PC-3 (cell line): ENCODE measurements at regions not wholly inside any gene's neighbourhood (a gene's known extent, or its start where the extent isn't known, plus 50 kb on each side); places are given as distances from the start of the nearest gene placed in this dataset.

ENCODE experiments used
- ATAC-seq: fragments of 200-7000 bp; cut with Tn5 transposase; 2 replicates; pipeline ENCODE4 v1.9.1; 2020; ENCODE audit warnings: mild to moderate bottlenecking, moderate library complexity
- BruUV-seq: library from RNA; stranded (reverse); fragments of 400-500 nt; replicated peaks from 2 replicates; lab custom pipeline; 2021; lab: Mats Ljungman, UMichigan
- CTCF ChIA-PET: fragments of 300-600 bp; sonication (Branson Sonifier 250); formaldehyde crosslinking; loops from one replicate; lab custom pipeline; 2022; ENCODE audit warnings: antibody characterized with exemption; lab: Charles Lee
- POLR2A ChIA-PET: fragments of 300-600 bp; sonication (Branson Sonifier 250); formaldehyde crosslinking; loops from one replicate; lab custom pipeline; 2022; ENCODE audit warnings: antibody characterized with exemption; ENCODE audit not compliant: unreplicated experiment; lab: Charles Lee
- DNase-seq: peaks from one replicate; pipeline ENCODE4 v3.0.0-alpha.2; 2015
- H2AFZ ChIP-seq: fragments of 300-600 bp; sonication (generic); 2 replicates; pipeline ENCODE4 v1.6.0; 2016; ENCODE audit warnings: antibody characterized with exemption, low read length
- H3F3A ChIP-seq: fragments of 300-600 bp; sonication (generic); one replicate; pipeline ENCODE4 v1.6.0; 2017; ENCODE audit warnings: antibody characterized with exemption, low read length, control low read depth, mild to moderate bottlenecking; ENCODE audit not compliant: unreplicated experiment
- H3K27ac ChIP-seq: fragments of 300-600 bp; sonication (generic); 2 replicates; pipeline ENCODE4 v1.5.1; 2016; ENCODE audit warnings: mild to moderate bottlenecking, low read length
- H3K27me3 ChIP-seq: fragments of 300-600 bp; sonication (generic); 2 replicates; pipeline ENCODE4 v1.6.1; 2016; ENCODE audit warnings: low read length, mixed read lengths
- H3K36me3 ChIP-seq: fragments of 300-600 bp; sonication (generic); 2 replicates; pipeline ENCODE4 v1.6.1; 2016; ENCODE audit warnings: low read depth, mixed run types, low read length, mixed read lengths
- H3K4me1 ChIP-seq: fragments of 300-600 bp; sonication (generic); 2 replicates; pipeline ENCODE4 v1.5.1; 2016; ENCODE audit warnings: low read length; ENCODE audit not compliant: insufficient read depth
- H3K4me2 ChIP-seq: fragments of 300-600 bp; sonication (generic); 2 replicates; pipeline ENCODE4 v1.6.0; 2016; ENCODE audit warnings: low read length
- H3K4me3 ChIP-seq: fragments of 300-600 bp; sonication (generic); 2 replicates; pipeline ENCODE4 v1.5.1; 2016; ENCODE audit warnings: mild to moderate bottlenecking, low read length, mixed read lengths
- H3K79me2 ChIP-seq: fragments of 300-600 bp; sonication (generic); 2 replicates; pipeline ENCODE4 v1.6.1; 2017; ENCODE audit warnings: low read length, mixed read lengths
- H3K9ac ChIP-seq: fragments of 300-600 bp; sonication (generic); 2 replicates; pipeline ENCODE4 v1.6.0; 2016; ENCODE audit warnings: mild to moderate bottlenecking, low read length
- H3K9me2 ChIP-seq: fragments of 300-600 bp; sonication (generic); replicated peaks from 2 replicates; pipeline ENCODE4 v1.6.1; 2016; ENCODE audit warnings: mixed run types, low read length, mixed read lengths
- H3K9me3 ChIP-seq: fragments of 300-600 bp; sonication (generic); 2 replicates; pipeline ENCODE4 v1.6.1; 2016; ENCODE audit warnings: low read length, mixed read lengths
- H4K20me1 ChIP-seq: fragments of 300-600 bp; sonication (generic); 2 replicates; pipeline ENCODE4 v1.6.1; 2016; ENCODE audit warnings: low read length, mixed read lengths
- EZH2 ChIP-seq: fragments of 300-600 bp; sonication (generic); IDR thresholded peaks from one replicate; pipeline ENCODE4 v1.6.1; 2017; ENCODE audit warnings: antibody characterized with exemption, mild to moderate bottlenecking, low read length; ENCODE audit not compliant: unreplicated experiment
- EZH2phosphoT487 ChIP-seq: fragments of 300-600 bp; sonication (generic); IDR thresholded peaks from 2 replicates; pipeline ENCODE4 v1.6.1; 2018; ENCODE audit warnings: mild to moderate bottlenecking, antibody characterized with exemption, low read length, borderline replicate concordance
- intact Hi-C: fragments of 100-400 bp; cut with micrococcal nuclease; formaldehyde crosslinking; loops from 2 replicates; pipeline ENCODE4 v1.9.0; 2023
- TF ChIP-seq, protein P1 (sequence below): fragments of 300-600 bp; sonication (generic); conservative IDR thresholded peaks from 2 replicates; pipeline ENCODE4 v1.5.1; 2017; ENCODE audit warnings: antibody characterized with exemption, low read depth, mild to moderate bottlenecking, low read length

DNA sequence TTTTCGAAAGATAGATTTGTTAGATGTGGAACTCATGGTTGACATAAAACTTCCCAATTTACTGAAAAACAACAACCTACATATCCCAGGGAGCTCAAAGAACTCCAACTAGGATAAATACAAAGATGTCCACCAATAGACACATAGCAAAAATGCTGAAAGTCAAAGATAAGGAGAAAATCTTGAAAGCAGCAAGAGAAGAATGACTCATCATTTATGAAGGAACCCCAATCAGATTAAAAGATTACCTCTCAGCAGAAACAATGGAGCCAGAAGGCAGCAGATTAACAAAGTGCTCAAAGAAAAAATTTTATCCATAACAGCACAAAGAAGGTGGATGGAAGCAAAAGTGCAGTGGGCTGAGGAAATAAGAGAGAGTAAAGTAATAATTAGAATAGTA is 908.6 kb downstream of the SORCS3 start:
- TF ChIP-seq, protein P1, sequence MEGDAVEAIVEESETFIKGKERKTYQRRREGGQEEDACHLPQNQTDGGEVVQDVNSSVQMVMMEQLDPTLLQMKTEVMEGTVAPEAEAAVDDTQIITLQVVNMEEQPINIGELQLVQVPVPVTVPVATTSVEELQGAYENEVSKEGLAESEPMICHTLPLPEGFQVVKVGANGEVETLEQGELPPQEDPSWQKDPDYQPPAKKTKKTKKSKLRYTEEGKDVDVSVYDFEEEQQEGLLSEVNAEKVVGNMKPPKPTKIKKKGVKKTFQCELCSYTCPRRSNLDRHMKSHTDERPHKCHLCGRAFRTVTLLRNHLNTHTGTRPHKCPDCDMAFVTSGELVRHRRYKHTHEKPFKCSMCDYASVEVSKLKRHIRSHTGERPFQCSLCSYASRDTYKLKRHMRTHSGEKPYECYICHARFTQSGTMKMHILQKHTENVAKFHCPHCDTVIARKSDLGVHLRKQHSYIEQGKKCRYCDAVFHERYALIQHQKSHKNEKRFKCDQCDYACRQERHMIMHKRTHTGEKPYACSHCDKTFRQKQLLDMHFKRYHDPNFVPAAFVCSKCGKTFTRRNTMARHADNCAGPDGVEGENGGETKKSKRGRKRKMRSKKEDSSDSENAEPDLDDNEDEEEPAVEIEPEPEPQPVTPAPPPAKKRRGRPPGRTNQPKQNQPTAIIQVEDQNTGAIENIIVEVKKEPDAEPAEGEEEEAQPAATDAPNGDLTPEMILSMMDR, result no peak
- no peak for ATAC-seq
- no peaks in the 10 kb centered on the region for H3F3A ChIP-seq
- ChIA-PET CTCF (no interaction called here), POLR2A (no interaction called here)
- H3K27ac ChIP-seq, result no peak overlapping the region
- H3K9me3 ChIP-seq, result no peaks in the 10 kb centered on the region
- H3K79me2 ChIP-seq, result no peaks in the 10 kb centered on the region
- H3K27me3 ChIP-seq, result no peaks in the 10 kb centered on the region
- no peak overlapping the region for H2AFZ ChIP-seq
- BruUV-seq, result no TSS peak
- H3K9me2 ChIP-seq, result no peaks in the 10 kb centered on the region
- no peak overlapping the region for H3K4me2 ChIP-seq
- no peaks in the 10 kb centered on the region for H3K36me3 ChIP-seq
- no peak overlapping the region for H3K4me3 ChIP-seq
- no peaks in the 10 kb centered on the region for H3K4me1 ChIP-seq
- H3K9ac ChIP-seq, result no peak overlapping the region
- DNase-seq, result no peak
- intact Hi-C loops, result no loop called here
- H4K20me1 ChIP-seq, result no peaks in the 10 kb centered on the region

DNA sequence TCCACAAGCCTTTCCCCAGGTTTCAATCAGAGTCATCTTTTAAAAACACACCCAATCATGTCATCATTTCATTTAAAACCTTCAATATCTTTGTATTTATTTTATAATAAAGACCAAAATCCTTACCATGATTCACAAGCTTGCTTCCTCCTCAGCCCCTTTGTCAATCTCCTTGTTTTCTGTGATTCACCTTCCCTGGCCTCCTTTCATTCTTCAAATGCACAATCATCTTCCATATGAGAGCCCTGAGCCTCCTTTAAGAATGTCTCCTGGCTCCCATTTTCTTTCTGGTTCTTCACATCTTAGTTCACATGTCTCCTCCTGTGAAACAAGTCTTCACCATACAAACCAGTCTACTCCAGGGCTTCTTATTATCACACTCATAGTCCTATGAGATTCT is 904.0 kb downstream of the SORCS3 start:
- ChIA-PET POLR2A (no interaction called here), CTCF (no interaction called here)
- Histone ChIP-seq H3K9ac (no peak overlapping the region), H3K9me2 (no peaks in the 10 kb centered on the region), H3K9me3 (no peaks in the 10 kb centered on the region), H4K20me1 (no peaks in the 10 kb centered on the region), H3K27me3 (no peaks in the 10 kb centered on the region), H3K27ac (no peak overlapping the region), H2AFZ (no peak overlapping the region), H3K4me2 (no peak overlapping the region), H3K4me1 (no peaks in the 10 kb centered on the region), H3F3A (no peaks in the 10 kb centered on the region), H3K4me3 (no peak overlapping the region), H3K79me2 (no peaks in the 10 kb centered on the region), H3K36me3 (no peaks in the 10 kb centered on the region)
- no TSS peak for BruUV-seq
- ATAC-seq (no peak), DNase-seq (no peak)
- intact Hi-C loops, result no loop called here
- TF ChIP-seq, protein P1, result no peak
- TF ChIP-seq EZH2 (no peak), EZH2phosphoT487 (no peak)

DNA sequence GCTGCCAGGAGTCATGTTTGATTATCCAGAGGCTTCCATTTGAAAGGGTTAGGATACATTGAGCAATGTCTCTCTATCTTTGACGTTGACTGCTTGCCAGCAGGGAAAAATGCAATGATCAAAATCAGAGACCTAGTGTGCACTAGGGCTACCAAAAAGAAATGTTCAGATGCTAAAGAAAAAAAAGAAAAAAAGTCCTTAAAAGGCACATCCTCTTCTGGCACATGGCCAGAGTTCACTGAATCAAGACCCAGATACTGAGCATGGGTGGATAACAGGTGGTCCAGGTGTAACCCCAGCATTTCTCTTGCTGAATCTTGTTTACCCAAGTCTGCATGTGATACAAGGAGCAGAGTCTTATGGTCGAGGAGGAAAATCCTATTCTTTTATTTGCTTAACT is 899.3 kb downstream of the SORCS3 start:
- Histone ChIP-seq H3K79me2 (no peaks in the 10 kb centered on the region), H3K27ac (no peak overlapping the region), H2AFZ (no peak overlapping the region), H3K9ac (no peak overlapping the region), H4K20me1 (no peaks in the 10 kb centered on the region), H3K27me3 (no peaks in the 10 kb centered on the region), H3K36me3 (no peaks in the 10 kb centered on the region), H3F3A (no peaks in the 10 kb centered on the region), H3K9me3 (no peaks in the 10 kb centered on the region), H3K9me2 (no peaks in the 10 kb centered on the region), H3K4me3 (no peak overlapping the region), H3K4me1 (no peaks in the 10 kb centered on the region), H3K4me2 (no peak overlapping the region)
- DNase-seq (no peak), ATAC-seq (no peak)
- no TSS peak for BruUV-seq
- ChIA-PET CTCF (no interaction called here), POLR2A (no interaction called here)
- TF ChIP-seq EZH2 (no peak), EZH2phosphoT487 (no peak)
- TF ChIP-seq, protein P1, result no peak
- intact Hi-C loops, result no loop called here
